ENCODE measurements at regions not wholly inside any gene's neighbourhood (a gene's known extent, or its start where the extent isn't known, plus 50 kb on each side); places are given as distances from the start of the nearest gene placed in this dataset.

DNA sequence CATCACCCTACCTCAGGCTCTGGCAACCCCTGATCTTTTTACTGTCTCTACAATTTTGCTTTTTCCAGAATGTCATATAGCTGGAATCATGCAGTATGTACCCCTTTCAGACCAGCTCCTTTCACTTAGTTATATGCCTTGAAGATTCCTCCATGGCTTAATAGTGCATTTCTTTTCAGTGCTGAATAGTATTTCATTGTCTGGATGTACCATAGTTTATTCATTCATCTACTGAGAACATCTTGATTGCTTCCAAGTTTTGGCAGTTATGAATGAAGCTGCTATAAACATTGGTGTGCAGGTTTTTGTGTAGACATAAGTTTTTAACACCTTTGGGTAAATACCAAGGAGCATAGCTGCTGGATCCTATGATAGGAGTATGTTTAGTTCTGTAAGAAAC, 50.8 kb upstream of the ANP32A start:
- Histone ChIP-seq H3K4me3 (ENCODE audit: low read length) (no peak overlapping the region), H3K27me3 (ENCODE audit: control insufficient read depth, insufficient read depth, low read length) (no peaks in the 10 kb centered on the region), H3K27ac (ENCODE audit: low read depth, low read length) (no peak overlapping the region), H3K36me3 (ENCODE audit: control insufficient read depth, insufficient read depth, low read length) (no peaks in the 10 kb centered on the region), H3K9ac (ENCODE audit: low read length) (no peak overlapping the region), H3K4me1 (ENCODE audit: control insufficient read depth, insufficient read depth, low read length) (no peaks in the 10 kb centered on the region)

DNA sequence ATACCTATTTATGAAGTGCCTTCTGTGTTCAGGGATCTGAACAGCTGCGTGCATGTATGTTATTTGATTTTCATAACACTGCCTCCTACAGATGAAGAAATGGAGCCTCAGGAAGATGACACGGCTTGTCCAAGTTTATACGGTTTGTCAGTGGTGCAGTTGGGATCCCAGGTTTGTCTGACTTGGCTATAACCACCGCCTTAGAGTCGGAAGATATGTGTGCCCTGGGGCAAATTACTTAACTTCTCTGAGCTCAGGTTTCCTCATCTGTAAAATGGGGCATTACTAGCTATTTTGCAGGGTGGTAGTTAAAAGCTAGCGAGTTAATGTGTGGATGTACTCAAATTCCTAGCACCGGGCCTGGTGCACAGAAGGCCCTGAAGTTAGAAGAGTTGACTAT, 54.1 kb upstream of the ANP32A start:
- Histone ChIP-seq H3K9ac (ENCODE audit: low read length) (no peak overlapping the region), H3K27me3 (ENCODE audit: control insufficient read depth, insufficient read depth, low read length) (no peaks in the 10 kb centered on the region), H3K36me3 (ENCODE audit: control insufficient read depth, insufficient read depth, low read length) (no peaks in the 10 kb centered on the region), H3K27ac (ENCODE audit: low read depth, low read length) (no peak overlapping the region), H3K4me1 (ENCODE audit: control insufficient read depth, insufficient read depth, low read length) (no peaks in the 10 kb centered on the region), H3K4me3 (ENCODE audit: low read length) (no peak overlapping the region)

DNA sequence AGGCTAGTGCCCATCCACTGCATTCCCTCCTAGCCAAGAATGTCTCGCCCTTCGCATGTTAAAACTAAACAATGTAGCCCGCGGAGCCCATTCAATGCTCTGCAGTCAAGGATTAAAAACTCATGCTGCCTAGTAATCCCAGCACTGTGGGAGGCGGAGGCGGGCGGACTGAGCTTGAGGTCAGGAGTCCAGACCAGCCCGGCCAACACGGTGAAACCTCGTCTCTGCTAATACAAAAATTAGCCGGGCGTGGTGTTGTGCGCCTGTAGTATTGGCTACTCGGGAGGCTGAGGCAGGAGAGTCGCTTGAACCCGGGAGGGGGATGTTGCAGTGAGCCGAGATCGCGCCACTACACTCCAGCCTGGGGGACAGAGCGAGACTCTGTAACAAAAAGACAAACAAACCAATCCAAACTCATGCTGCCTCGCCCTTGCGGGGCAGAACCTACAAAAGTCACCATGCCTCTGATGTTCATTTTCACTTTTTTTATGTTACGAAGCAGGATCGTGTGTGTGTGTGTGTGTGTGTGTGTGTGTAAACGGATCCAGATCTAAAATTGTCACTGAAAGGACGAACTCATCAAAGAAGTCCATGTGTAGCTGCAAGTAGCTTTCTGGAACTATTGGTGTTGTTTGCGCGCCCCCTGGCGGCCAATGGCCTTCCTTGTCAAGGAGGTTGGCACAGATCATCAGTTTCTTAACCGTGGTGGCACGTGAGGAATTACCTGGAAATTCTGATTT, 54.8 kb upstream of the SPESP1 start:
- Histone ChIP-seq H3K4me1 (ENCODE audit: control insufficient read depth, insufficient read depth, low read length) (no peaks in the 10 kb centered on the region), H3K9ac (ENCODE audit: low read length) (no peak overlapping the region), H3K36me3 (ENCODE audit: control insufficient read depth, insufficient read depth, low read length) (no peaks in the 10 kb centered on the region), H3K27me3 (ENCODE audit: control insufficient read depth, insufficient read depth, low read length) (no peaks in the 10 kb centered on the region), H3K27ac (ENCODE audit: low read depth, low read length) (no peak overlapping the region), H3K4me3 (ENCODE audit: low read length) (peak overlapping the region; percentile 43)

GRCh38 chr15:68877626-68878025, 52.7 kb upstream of the SPESP1 start:
- Histone ChIP-seq H3K36me3 (ENCODE audit: control insufficient read depth, insufficient read depth, low read length) (no peaks in the 10 kb centered on the region), H3K9ac (ENCODE audit: low read length) (no peak overlapping the region), H3K4me1 (ENCODE audit: control insufficient read depth, insufficient read depth, low read length) (no peaks in the 10 kb centered on the region), H3K27ac (ENCODE audit: low read depth, low read length) (no peak overlapping the region), H3K27me3 (ENCODE audit: control insufficient read depth, insufficient read depth, low read length) (no peaks in the 10 kb centered on the region), H3K4me3 (ENCODE audit: low read length) (no peak overlapping the region)

- no peak overlapping the region for H3K27ac ChIP-seq (ENCODE audit: low read depth, low read length)
- no peaks in the 10 kb centered on the region for H3K4me1 ChIP-seq (ENCODE audit: control insufficient read depth, insufficient read depth, low read length)
- no peaks in the 10 kb centered on the region for H3K36me3 ChIP-seq (ENCODE audit: control insufficient read depth, insufficient read depth, low read length)
- no peak overlapping the region for H3K4me3 ChIP-seq (ENCODE audit: low read length)
- H3K27me3 ChIP-seq (ENCODE audit: control insufficient read depth, insufficient read depth, low read length) = no peaks in the 10 kb centered on the region
- no peak overlapping the region for H3K9ac ChIP-seq (ENCODE audit: low read length)
Measured at GRCh38 chr15:68880382-68880781, 49.9 kb upstream of the SPESP1 start.
